IPS-18a (cell line): ENCODE measurements at regions not wholly inside any gene's neighbourhood (a gene's known extent, or its start where the extent isn't known, plus 50 kb on each side); places are given as distances from the start of the nearest gene placed in this dataset.

Source experiments
- H3K27ac ChIP-seq: one replicate; pipeline ENCODE4 v1.5.1; 2013; ENCODE audit warnings: low read length
- H3K27me3 ChIP-seq: one replicate; pipeline ENCODE4 v1.6.1; 2013; ENCODE audit warnings: mild to moderate bottlenecking, low read length; ENCODE audit not compliant: control insufficient read depth, insufficient read depth
- H3K36me3 ChIP-seq: one replicate; pipeline ENCODE4 v1.6.1; 2013; ENCODE audit warnings: low read depth, low read length; ENCODE audit not compliant: control insufficient read depth
- H3K4me1 ChIP-seq: one replicate; pipeline ENCODE4 v1.6.1; 2013; ENCODE audit warnings: low read depth, low read length; ENCODE audit not compliant: control insufficient read depth
- H3K4me3 ChIP-seq: one replicate; pipeline ENCODE4 v1.5.1; 2013; ENCODE audit warnings: low read length
- H3K9ac ChIP-seq: one replicate; pipeline ENCODE4 v1.6.1; 2013; ENCODE audit warnings: mild to moderate bottlenecking, low read length, moderate library complexity
- H3K9me3 ChIP-seq: one replicate; pipeline ENCODE4 v1.6.1; 2013; ENCODE audit warnings: low read depth, low read length; ENCODE audit not compliant: control insufficient read depth

DNA sequence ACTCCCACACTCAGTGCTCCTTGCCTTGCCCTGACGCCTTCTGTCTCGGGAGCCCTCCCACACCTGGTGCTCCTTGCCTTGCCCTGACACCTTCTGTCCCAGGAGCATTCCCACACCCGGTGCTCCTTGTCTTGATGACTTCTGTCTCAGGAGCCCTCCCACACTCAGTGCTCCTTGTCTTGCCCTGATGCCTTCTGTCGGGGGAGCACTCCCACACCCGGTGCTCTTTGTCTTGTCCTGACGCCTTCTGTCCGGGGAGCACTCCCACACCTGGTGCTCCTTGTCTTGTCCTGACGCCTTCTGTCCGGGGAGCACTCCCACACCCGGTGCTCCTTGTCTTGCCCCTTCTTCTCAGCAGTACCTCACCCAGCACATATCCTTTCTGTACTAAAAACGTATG lies 207.2 kb upstream of the ADARB2 start:
- no peak overlapping the region for H3K9ac ChIP-seq
- H3K27me3 ChIP-seq, result no peaks in the 10 kb centered on the region
- no peak overlapping the region for H3K27ac ChIP-seq
- no peaks in the 10 kb centered on the region for H3K36me3 ChIP-seq
- no peaks in the 10 kb centered on the region for H3K4me1 ChIP-seq
- no peaks in the 10 kb centered on the region for H3K9me3 ChIP-seq
- H3K4me3 ChIP-seq, result no peak overlapping the region

DNA sequence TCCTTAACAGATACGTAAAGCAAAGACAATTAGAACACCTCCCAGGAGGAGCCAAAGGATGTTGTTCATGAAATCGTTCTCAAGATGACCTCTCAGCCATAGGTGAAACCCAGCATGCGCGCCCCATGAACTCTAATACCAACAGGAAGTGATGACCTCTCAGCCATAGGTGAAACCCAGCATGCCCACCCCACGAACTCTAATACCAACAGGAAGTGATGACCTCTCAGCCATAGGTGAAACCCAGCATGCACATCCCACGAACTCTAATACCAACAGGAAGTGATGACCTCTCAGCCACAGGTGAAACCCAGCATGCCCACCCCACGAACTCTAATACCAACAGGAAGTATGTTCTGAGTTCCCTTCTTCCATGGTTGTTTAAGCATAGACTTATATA lies 205.2 kb upstream of the ADARB2 start:
- H3K4me3 ChIP-seq, result no peak overlapping the region
- H3K9me3 ChIP-seq, result no peaks in the 10 kb centered on the region
- H3K9ac ChIP-seq, result no peak overlapping the region
- H3K36me3 ChIP-seq, result no peaks in the 10 kb centered on the region
- H3K27ac ChIP-seq, result no peak overlapping the region
- no peaks in the 10 kb centered on the region for H3K4me1 ChIP-seq
- no peaks in the 10 kb centered on the region for H3K27me3 ChIP-seq

DNA sequence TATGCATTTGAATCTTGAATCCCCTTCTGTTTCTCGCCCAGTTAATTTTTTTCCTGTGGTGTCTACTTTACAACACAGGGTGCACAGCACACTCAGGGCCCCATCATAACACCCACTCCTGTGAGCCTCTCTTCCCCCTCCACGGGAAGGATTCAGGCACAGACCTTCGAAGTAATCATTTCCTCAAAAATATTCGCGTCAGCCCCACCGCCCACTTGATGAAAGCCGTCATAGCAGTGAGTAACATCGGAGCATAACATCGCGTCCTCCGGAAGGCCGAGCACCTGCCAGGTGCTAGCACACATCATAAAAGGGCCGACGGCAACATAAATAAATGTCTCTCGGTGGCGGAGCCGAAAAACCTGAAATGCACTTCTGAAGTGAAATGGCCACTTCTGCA lies 201.7 kb upstream of the ADARB2 start:
- no peak overlapping the region for H3K9ac ChIP-seq
- H3K27me3 ChIP-seq, result no peaks in the 10 kb centered on the region
- no peaks in the 10 kb centered on the region for H3K4me1 ChIP-seq
- H3K36me3 ChIP-seq, result no peaks in the 10 kb centered on the region
- no peaks in the 10 kb centered on the region for H3K9me3 ChIP-seq
- no peak overlapping the region for H3K4me3 ChIP-seq
- no peak overlapping the region for H3K27ac ChIP-seq

DNA sequence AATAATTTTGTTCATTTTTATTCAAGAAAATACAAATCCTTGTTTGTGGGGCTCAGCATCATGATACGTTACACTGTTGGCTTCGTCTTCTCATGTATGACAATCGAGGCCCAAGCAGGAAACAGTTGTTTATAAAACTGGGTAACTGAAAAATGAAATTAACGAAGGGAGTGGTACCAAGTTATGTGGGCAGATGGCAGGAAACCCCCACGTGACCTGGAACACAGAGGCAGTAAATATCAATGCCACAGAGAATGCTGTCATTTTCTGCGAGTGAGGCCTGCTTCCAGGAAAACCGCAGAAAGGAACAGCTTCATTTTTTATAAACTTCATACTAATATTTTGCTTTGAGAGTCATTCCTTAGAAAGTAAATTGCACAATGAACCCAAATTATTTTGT lies 201.0 kb upstream of the ADARB2 start:
- Histone ChIP-seq H3K4me3 (no peak overlapping the region), H3K27ac (no peak overlapping the region), H3K4me1 (no peaks in the 10 kb centered on the region), H3K36me3 (no peaks in the 10 kb centered on the region), H3K9me3 (no peaks in the 10 kb centered on the region), H3K9ac (no peak overlapping the region), H3K27me3 (no peaks in the 10 kb centered on the region)

DNA sequence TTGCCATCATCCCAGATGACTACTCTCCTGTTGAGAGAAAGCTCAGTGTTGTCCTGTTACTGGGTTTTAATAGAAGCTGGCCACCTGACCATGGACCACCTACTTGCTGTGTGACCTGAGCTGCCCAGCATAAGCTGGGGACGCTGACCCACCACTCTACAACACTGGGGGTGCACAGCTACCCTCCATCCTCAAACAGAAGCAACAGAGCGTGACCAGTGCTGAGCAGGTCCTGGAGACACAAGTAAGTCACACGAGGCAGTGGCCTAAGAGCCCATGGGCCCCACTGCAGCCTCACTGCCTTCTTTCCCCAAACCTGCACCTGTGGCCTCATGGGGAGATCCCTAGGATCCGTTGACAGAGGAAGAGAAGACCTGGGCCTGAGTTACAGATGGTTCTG lies 198.6 kb upstream of the ADARB2 start:
- no peak overlapping the region for H3K27ac ChIP-seq
- no peaks in the 10 kb centered on the region for H3K9me3 ChIP-seq
- H3K9ac ChIP-seq, result no peak overlapping the region
- H3K27me3 ChIP-seq, result no peaks in the 10 kb centered on the region
- H3K4me1 ChIP-seq, result no peaks in the 10 kb centered on the region
- H3K36me3 ChIP-seq, result no peaks in the 10 kb centered on the region
- no peak overlapping the region for H3K4me3 ChIP-seq

DNA sequence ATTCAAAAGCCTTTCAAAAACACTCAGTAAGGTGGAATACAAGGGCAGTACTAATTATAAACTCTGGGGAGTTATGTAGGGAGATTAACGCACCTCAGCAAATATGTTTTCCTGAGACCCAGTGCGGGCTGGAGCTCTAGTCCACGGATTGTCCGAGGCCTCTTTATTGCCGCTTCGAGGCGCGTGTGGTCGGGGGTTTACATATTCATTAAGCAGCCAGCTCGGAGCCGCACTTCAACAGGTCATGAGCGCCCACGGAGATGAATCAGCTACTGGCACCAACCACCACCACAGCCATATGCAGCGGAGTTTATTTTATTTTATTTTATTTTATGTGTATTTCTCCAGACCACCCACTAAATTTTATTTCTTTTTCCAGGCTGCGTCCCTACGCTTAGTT lies 195.9 kb upstream of the ADARB2 start:
- Histone ChIP-seq H3K9me3 (no peaks in the 10 kb centered on the region), H3K4me3 (no peak overlapping the region), H3K27me3 (no peaks in the 10 kb centered on the region), H3K4me1 (no peaks in the 10 kb centered on the region), H3K9ac (no peak overlapping the region), H3K36me3 (no peaks in the 10 kb centered on the region), H3K27ac (no peak overlapping the region)

DNA sequence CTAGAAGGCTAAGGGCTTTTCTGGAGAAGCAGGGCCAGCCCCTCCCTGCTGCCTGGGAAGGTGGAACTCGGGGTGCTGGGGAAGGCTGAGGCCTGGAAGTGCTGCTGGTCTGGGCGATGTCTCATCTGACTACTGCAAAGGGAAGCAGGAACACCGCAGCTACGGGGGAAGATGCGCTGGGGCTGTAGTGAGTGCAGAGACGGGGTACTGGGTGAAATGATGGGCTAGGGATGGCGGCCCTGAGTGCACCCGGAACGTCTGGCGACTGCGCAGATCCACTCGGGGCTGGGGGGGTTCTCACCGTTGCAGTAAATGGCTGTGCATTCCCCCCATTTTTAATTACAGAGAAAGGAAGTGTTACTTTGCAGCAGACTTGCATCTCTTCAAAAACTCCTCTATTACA lies 195.4 kb upstream of the ADARB2 start:
- Histone ChIP-seq H3K27me3 (no peaks in the 10 kb centered on the region), H3K9me3 (no peaks in the 10 kb centered on the region), H3K27ac (no peak overlapping the region), H3K9ac (no peak overlapping the region), H3K4me1 (no peaks in the 10 kb centered on the region), H3K4me3 (peak overlapping the region; percentile 17), H3K36me3 (no peaks in the 10 kb centered on the region)

DNA sequence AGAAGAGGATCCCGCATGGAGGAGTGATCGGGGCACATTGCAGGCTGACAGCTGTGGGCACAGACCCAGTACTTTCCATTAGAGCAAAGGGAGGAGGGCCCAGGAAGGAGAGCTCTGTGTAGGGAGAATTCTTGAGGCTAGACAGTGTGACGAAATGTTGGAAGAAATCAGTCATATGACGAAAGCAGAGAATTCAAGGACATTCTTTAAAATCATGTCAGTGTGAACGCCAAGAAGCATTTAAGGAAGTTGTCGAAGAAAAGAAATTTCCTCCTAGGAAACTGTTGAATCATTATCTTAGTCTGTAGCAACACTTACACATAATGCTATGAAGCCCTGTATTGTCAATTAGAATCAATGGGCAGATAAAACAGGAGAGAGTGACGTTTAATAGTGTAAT lies 191.3 kb upstream of the ADARB2 start:
- H3K4me1 ChIP-seq, result no peaks in the 10 kb centered on the region
- H3K9me3 ChIP-seq, result no peaks in the 10 kb centered on the region
- H3K4me3 ChIP-seq, result no peak overlapping the region
- no peaks in the 10 kb centered on the region for H3K27me3 ChIP-seq
- no peaks in the 10 kb centered on the region for H3K36me3 ChIP-seq
- H3K27ac ChIP-seq, result no peak overlapping the region
- H3K9ac ChIP-seq, result no peak overlapping the region

DNA sequence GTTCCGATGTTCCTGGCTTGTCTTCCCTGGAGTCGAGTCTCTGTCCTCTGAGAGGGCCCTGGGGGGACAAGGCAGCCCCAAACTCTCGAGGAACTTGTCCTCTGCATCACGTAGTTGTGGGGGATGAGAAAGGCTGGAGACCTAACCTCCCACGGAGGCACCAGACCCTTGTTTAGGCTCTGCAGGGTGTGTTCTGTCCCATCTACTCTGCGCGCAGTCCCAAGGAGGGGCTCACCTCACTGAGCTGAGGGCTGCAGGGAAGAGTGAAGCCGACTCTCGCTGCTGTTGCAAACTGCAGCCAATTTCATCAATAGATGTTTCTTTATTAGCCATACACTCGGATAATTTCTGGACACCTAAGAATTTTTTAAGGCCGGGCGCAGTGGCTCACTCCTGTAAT lies 186.7 kb upstream of the ADARB2 start:
- Histone ChIP-seq H3K9ac (no peak overlapping the region), H3K4me3 (no peak overlapping the region)

DNA sequence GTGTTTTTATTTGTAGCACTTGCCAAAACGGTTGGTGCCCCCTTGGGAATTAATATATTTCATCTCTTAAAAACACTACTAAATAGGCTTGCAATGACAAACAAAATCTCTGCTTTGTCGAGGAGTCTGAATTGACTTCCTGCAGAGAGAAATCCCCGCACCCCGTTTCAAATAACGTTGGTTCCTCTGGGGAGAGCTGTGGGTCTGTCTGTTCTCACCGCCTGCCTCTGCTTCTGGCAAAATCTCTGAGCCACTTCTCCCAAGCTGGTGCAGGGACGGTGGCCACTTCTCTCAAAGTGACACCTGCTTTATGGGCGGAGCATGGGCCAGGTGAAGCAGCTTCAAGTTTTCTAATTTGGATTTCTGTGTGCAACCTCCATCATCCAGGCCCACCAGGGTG lies 186.3 kb upstream of the ADARB2 start:
- no peak overlapping the region for H3K4me3 ChIP-seq
- H3K27me3 ChIP-seq, result no peaks in the 10 kb centered on the region
- peaks cover 4% of the 10 kb centered on the region for H3K4me1 ChIP-seq
- H3K9me3 ChIP-seq, result no peaks in the 10 kb centered on the region
- no peaks in the 10 kb centered on the region for H3K36me3 ChIP-seq
- H3K9ac ChIP-seq, result no peak overlapping the region
- no peak overlapping the region for H3K27ac ChIP-seq

More for the DNA sequence above, 186.7 kb upstream of the ADARB2 start:
- Histone ChIP-seq H3K4me1 (peaks cover 4% of the 10 kb centered on the region), H3K27ac (no peak overlapping the region), H3K9me3 (no peaks in the 10 kb centered on the region), H3K27me3 (no peaks in the 10 kb centered on the region), H3K36me3 (no peaks in the 10 kb centered on the region)

DNA sequence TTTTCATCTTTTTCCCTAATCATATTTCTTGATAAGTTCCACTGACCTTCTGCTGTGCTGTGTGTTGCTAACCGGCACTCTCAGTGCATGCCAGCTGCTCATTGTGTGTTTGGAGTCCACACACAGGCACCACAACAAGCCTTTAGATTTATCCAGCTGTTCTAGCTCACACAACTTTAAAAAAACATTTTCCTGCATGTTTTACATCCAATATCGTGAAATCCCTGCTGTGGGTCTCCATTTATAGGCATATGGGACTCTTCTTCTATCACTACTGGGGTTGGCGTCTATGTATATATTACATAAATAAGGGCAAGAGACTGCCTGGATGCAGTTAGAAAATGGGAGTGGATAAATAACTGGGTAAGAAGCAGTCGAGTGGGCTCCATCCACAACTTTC lies 183.6 kb upstream of the ADARB2 start:
- no peaks in the 10 kb centered on the region for H3K9me3 ChIP-seq
- H3K27ac ChIP-seq, result no peak overlapping the region
- H3K4me3 ChIP-seq, result no peak overlapping the region
- H3K4me1 ChIP-seq, result peaks cover 4% of the 10 kb centered on the region
- no peaks in the 10 kb centered on the region for H3K27me3 ChIP-seq
- no peaks in the 10 kb centered on the region for H3K36me3 ChIP-seq
- H3K9ac ChIP-seq, result no peak overlapping the region

DNA sequence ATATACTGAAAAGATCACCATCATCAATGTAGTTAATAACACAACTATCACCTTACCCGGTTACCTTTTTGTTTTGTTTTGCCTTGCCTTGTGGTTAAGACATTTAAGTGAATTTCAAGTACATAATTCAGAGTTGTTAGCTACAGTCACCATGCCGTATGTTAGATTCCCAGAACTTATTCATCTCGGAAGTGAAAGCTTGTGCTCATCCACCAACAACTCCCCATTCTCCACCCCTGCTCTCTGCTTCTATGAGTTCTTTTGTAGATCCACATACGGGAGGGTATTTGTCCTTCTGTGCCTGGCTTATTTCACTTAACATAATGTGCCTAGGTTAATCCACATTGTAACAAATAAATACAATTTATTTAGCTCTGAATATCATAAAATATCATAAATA lies 182.8 kb upstream of the ADARB2 start:
- no peak overlapping the region for H3K9ac ChIP-seq
- H3K9me3 ChIP-seq, result no peaks in the 10 kb centered on the region
- no peak overlapping the region for H3K4me3 ChIP-seq
- H3K36me3 ChIP-seq, result no peaks in the 10 kb centered on the region
- H3K27me3 ChIP-seq, result no peaks in the 10 kb centered on the region
- peaks cover 4% of the 10 kb centered on the region for H3K4me1 ChIP-seq
- no peak overlapping the region for H3K27ac ChIP-seq

DNA sequence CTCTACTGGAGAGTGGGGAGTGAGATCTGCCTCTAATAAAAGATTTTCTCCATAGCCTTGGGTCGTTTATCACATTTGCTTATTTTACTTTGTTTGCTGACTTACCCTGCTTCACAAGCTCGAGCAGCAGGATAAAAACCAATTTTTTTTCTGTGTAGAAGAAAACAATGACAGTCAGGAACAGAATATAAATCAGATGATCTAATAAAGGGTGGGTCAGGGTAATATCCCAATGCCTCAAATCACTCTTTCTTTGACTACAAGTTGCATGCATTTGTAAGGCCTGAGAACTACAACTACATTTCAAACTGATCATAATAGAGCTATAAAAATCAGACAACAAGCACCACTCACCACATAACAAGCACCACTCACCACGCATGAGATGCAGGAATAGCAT lies 174.4 kb upstream of the ADARB2 start:
- Histone ChIP-seq H3K27ac (no peak overlapping the region), H3K36me3 (no peaks in the 10 kb centered on the region), H3K27me3 (no peaks in the 10 kb centered on the region), H3K9me3 (no peaks in the 10 kb centered on the region), H3K9ac (no peak overlapping the region), H3K4me3 (no peak overlapping the region), H3K4me1 (no peaks in the 10 kb centered on the region)
